ENCODE measurements at regions not wholly inside any gene's neighbourhood (a gene's known extent, or its start where the extent isn't known, plus 50 kb on each side); places are given as distances from the start of the nearest gene placed in this dataset.
A peak's percentile ranks its signal among the peaks of the same experiment; 100 is the strongest.
"Not testable (repeated sequence)": the region's sequence is repeated elsewhere in the genome, so short reads cannot be mapped to it uniquely, and the experiment has no call there.

- DNase-seq (ENCODE audit: low spot score) = no peak
These were observed 262.8 kb upstream of the FANCL start for GRCh38 chr2:58503918-58504317.

GRCh38 chr2:58502931-58503330, 261.8 kb upstream of the FANCL start:
- no peak for DNase-seq (ENCODE audit: low spot score)

GRCh38 chr2:58501371-58502160, 260.4 kb upstream of the FANCL start:
- no peak for DNase-seq (ENCODE audit: low spot score)

DNA sequence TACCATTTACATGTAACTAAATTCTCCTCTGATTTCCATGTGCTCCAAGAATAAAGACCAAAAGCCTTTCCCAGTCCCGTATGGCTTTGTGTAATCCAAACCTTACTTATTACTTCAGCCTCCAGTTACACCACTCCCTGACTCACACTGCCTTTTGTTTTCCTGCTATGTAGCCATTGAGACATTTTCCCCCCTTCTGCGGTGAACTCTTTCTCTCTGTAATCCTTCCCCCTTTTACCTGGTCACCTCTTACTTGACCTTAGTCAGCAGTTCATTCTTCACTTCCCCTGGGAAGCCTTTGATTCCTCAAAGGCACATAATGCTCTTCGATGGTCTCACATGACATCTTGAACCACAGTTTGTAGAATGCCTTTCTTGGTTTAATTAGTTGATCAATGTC, 256.0 kb upstream of the FANCL start:
- DNase-seq (ENCODE audit: low spot score) = no peak

DNA sequence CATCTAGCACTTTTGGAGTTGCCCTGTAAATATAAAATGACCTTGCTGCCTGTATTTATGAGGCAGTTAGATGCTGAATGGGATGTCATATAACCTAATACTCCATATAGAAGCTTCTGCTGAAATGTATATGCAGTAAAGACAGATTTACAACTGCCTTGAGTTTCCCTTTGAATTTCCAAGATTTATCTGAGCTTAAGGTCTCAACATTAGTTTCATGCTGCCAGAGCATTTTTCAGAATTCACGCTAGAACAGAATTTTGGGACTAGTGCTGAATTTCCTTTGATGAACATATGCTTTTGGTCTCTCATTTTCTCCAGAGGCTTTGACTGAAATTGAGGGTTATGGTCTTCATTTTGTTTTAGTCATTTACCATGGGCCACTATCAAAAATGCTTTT, 254.7 kb upstream of the FANCL start:
- no peak for DNase-seq (ENCODE audit: low spot score)

DNA sequence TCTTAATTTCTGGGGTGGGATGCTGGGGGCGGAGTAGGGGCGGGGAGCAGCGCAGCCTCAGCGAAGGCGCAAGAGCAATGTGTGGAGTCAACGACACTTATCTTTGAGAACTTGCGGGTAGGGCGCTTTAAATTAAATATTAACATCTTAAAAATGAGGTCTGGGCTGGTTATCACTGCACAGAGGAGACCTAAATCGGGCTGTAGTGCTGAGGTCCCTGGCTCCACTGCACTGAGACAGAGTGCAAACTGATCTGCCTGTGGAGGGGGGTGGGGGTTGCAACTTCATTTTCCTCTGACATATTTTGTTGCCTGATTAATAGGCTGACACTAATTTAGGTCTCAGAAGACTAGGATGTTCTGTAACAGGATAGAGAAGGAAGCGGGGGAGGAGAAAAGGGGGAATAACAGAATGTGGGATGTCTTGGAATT, 253.0 kb upstream of the FANCL start:
- no peak for DNase-seq (ENCODE audit: low spot score)

DNA sequence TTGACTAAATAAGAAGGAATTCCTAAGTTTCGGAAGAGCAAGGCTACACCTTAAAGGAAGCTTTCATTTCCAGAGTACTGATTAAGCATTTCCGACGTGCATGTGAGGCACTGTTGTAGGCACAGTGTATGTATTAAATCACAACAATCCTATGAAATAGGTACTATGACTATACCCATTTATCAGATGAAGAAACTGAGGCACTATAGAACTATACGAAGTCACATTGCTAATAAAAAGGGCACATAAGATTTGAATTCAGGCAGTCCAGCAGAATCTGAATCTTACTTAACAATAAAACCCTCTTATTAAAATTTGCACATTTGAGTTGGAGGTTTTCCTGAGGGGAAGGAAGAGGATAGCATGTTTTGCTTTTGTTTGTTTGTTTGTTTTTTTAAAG, 243.5 kb upstream of the FANCL start:
- no peak for DNase-seq (ENCODE audit: low spot score)

- DNase-seq (ENCODE audit: low spot score) = no peak
These were observed 243.1 kb upstream of the FANCL start for GRCh38 chr2:58484221-58484620.

GRCh38 chr2:58483307-58483706, 242.2 kb upstream of the FANCL start:
- DNase-seq (ENCODE audit: low spot score) = no peak

GRCh38 chr2:58481670-58482069, 240.5 kb upstream of the FANCL start:
- DNase-seq (ENCODE audit: low spot score) = no peak

DNA sequence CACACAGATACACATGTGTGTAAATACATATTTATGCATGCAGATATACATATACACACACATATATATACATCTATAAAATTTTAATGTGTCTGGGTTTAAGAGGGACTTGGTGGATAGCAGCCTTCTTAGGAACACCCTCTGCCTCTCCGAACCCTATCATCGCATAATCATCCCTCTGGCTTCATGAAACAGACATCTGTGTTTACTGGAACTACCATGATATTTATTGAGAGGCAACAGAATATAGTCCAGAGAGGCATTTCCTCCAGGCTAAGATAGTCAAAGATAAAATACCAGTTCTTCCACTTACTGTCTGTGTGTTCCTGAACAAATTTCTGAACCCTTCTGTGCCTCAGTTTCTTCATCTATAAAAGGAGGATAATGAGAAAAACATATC, 239.0 kb upstream of the FANCL start:
- DNase-seq (ENCODE audit: low spot score) = no peak

GRCh38 chr2:58479535-58480140, 238.5 kb upstream of the FANCL start:
- no peak for DNase-seq (ENCODE audit: low spot score)

- DNase-seq (ENCODE audit: low spot score) = no peak
These were observed 235.4 kb upstream of the FANCL start for GRCh38 chr2:58476556-58476955.

GRCh38 chr2:58475756-58476155, 234.6 kb upstream of the FANCL start:
- DNase-seq (ENCODE audit: low spot score) = no peak

DNA sequence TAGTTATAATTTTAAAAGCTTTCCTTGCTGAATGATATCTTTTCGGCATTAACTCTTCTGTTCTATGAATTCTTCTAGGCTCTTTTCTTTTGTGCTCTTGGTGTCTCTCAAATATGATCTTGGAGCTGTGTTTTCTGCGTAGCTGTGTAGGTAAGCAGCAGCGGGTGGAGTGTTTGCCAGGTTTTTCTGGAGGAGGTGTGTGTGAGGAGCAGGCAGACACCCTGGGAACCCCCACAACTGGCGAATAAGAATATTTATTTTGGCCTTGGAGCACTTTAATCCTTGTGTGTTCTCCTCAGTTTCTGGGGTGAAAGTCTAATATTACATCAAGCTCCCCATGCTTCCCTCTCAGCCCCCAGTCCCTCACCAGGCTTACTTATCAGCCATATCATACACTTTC, 232.0 kb upstream of the FANCL start:
- no peak for DNase-seq (ENCODE audit: low spot score)

GRCh38 chr2:58466804-58467203, 225.7 kb upstream of the FANCL start:
- DNase-seq (ENCODE audit: low spot score) = no peak

DNA sequence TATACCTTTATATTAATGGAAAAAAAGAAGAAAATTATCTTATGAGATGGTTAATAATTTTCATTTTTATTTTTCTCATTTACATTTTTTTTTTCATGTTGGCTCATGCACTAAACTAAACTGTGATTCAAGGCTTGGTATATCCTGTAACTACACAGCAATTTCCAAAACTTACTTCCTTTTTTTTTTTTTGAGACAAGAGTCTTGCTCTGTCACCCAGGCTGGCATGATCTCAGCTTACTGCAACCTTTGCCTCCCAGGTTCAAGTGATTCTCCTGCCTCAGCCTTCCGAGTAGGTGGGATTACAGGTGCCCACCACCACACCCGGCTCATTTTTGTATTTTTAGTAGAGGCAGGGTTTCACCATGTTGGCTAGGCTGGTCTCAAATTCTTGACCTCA, 224.9 kb upstream of the FANCL start:
- DNase-seq (ENCODE audit: low spot score) = not testable (repeated sequence)

DNA sequence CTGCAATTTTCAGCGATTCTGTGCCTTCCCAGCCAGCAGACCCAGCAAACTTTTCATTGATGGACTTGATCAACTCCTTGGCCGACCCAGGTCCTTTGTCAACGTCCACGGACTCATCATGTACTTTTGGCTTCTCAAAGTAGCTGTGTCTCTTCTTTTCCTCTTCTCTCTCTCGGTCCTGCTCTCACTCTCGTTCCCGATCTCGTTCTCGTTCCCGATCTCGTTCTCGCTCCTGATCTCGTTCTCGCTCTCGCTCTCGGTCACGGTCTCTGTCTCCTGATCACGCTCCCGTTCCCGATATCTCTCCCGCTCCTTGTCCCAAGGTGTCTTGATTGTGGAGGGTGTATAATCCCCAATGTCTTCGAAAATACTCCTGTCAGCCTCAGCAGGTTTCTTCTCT, 219.5 kb upstream of the FANCL start:
- DNase-seq (ENCODE audit: low spot score) = no peak

GRCh38 chr2:58449286-58450010, 208.3 kb upstream of the FANCL start:
- DNase-seq (ENCODE audit: low spot score) = peak; percentile 2

DNA sequence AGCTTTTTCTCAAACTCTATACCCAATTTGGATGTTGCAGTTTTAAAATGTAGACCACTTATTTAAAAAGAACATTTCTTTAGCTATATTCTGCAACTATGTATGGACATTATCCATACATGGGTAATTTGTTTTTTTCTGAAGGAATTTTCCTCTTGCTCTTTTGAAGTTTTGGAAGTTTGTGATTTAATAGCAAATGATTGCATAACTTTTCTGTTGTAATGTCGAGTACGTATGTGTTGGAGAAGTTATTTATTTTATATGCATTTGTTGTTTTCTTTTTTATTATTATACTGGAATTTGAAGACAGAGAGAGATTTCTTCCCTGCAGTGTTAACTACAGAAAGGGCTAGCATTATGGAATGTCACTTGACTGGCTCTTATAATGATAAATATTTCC, 207.7 kb upstream of the FANCL start:
- DNase-seq (ENCODE audit: low spot score) = no peak

DNA sequence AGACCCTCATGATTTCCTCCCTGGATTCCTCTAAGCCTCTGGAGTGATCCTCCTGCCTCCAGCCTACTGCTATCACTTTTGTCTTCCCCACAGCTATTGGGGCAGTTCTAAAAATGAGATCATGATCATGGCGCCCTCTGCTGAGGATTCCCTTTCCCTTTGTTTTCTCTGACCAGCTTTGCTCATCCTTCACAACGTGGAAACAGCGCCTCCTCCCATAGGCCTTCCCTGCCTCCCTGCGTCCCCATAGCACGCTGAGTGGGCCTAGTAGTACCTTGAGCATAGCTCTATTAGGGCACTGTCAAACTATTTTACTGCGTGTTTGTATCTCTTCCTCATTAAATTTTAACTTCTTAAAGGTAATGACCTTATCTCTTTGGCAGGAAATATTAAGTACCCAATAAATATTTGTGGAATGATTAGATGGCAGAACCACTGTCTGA, 207.0 kb upstream of the FANCL start:
- peak; percentile 68 for DNase-seq (ENCODE audit: low spot score)

- no peak for DNase-seq (ENCODE audit: low spot score)
These were observed 206.5 kb upstream of the FANCL start for GRCh38 chr2:58447586-58447985.

DNA sequence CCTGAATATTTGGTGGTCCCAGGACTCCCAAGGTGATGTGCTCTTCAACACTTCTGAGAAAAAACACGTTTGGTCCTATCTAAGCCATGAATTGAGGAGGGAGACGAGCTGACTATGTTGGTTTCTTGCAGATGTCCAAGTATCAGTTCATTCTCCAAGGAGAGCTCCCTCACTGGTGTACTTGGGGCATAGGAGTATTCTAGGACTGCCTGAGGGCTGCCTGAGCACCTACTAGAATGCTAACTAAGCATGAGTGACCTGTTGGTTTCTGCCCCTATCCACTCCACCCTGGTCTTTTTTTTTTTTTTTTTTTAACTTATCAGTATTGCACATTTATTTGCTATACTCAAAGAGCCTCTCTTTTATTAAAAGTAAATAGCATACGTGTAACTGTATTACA, 200.5 kb upstream of the FANCL start:
- no peak for DNase-seq (ENCODE audit: low spot score)

Measured in RKO (cell line).